Adrenal gland (tissue), 9 donors: ENCODE measurements at regions not wholly inside any gene's neighbourhood (a gene's known extent, or its start where the extent isn't known, plus 50 kb on each side); places are given as distances from the start of the nearest gene placed in this dataset.

Experiments
- DNase-seq, 7 donors: peaks; one replicate each; pipeline ENCODE4 v3.0.0-alpha.2; 2019 to 2020
- H3K27ac ChIP-seq, 5 donors: fragments of 200-600 bp; sonication (generic) in 4 of 5; 1 replicate in 3 of 5; 2 replicates in 2 of 5; pipeline versions ENCODE4 v1.5.1 to v1.8.0; 2016 to 2020; ENCODE audit warnings: mild to moderate bottlenecking in 1 of 5
- H3K27me3 ChIP-seq: fragments of 200-600 bp; 2 replicates; pipeline ENCODE4 v1.8.0; 2021
- H3K36me3 ChIP-seq, 2 donors: fragments of 200-600 bp; replicated peaks in 1 of 2; 1 replicate in 1 of 2; 2 replicates in 1 of 2; pipeline versions ENCODE4 v1.5.1 to v1.8.0; 2018 to 2022
- H3K4me1 ChIP-seq, 2 donors: fragments of 200-600 bp; replicated peaks in 1 of 2; 1 replicate in 1 of 2; 2 replicates in 1 of 2; pipeline versions ENCODE4 v1.5.1 to v1.8.0; 2018 to 2021
- H3K4me3 ChIP-seq, 4 donors: fragments of 200-600 bp; sonication (generic) in 3 of 4; one replicate each; pipeline ENCODE4 v1.5.1; 2016 to 2018
- H3K9me3 ChIP-seq, 3 donors: fragments of 200-600 bp; sonication (generic) in 1 of 3; replicated peaks in 1 of 3; 1 replicate in 2 of 3; 2 replicates in 1 of 3; pipeline versions ENCODE4 v1.5.1 to v1.8.0; 2016 to 2021
- POLR2A ChIP-seq, 2 donors: fragments of 450-650 bp; IDR thresholded peaks; one replicate each; pipeline ENCODE4 v1.6.1; 2017; ENCODE audit warnings: antibody characterized with exemption in 2 of 2, mild to moderate bottlenecking in 2 of 2, moderate library complexity in 1 of 2
- WGBS, 4 donors: extraction: QIAGEN DNeasy Blood & Tissue Kit in 2 of 4; methylation state at CpG; one replicate each; pipeline versions ENCODE4 v1.1.5 to v1.1.7; 2013 to 2017; 5-methylcytosine and 5-hydroxymethylcytosine counted together
- intact Hi-C, 2 donors: fragments of 100-400 bp; cut with DNase I; formaldehyde crosslinking; loops; one replicate each; pipeline versions ENCODE4 v1.14.1 to v1.15.0; 2022 to 2023
- TF ChIP-seq, protein P1 (sequence below), 6 experiments: fragments of 450-650 bp in 4 of 6; fragments of 200-600 bp in 2 of 6; sonication (generic) in 1 of 6; IDR thresholded peaks; 1 replicate in 5 of 6; 2 replicates in 1 of 6; pipeline versions ENCODE4 v1.5.1 to v1.8.0; 2016 to 2021; ENCODE audit warnings: antibody characterized with exemption in 6 of 6, mild to moderate bottlenecking in 2 of 6, moderate library complexity in 1 of 6
- donor health status: healthy with polysubstance abuse.
- donor health status: Bipolar disorder and iron deficiency.
- donor health status: DM: yes; HTN: yes; CAD: no.
- donor health status: DM: no; HTN: no; CAD: no.
- donor health status: DM: no; HTN: no; CAD: no.

- DNase-seq, result no peak
- intact Hi-C loops, result no loop called here
Measured at GRCh38 chr12:97082029-97082428, 175.0 kb downstream of the NEDD1 start.

GRCh38 chr12:97093187-97093683, 186.2 kb downstream of the NEDD1 start:
- Histone ChIP-seq H3K4me3 (no peak overlapping the region), H3K27me3 (no peaks in the 10 kb centered on the region), H3K9me3 (no peaks in the 10 kb centered on the region), H3K27ac (no peak overlapping the region), H3K36me3 (no peaks in the 10 kb centered on the region), H3K4me1 (no peaks in the 10 kb centered on the region)
- TF ChIP-seq POLR2A (IDR thresholded peaks at IDR 0.05), result no peak
- TF ChIP-seq, protein P1, sequence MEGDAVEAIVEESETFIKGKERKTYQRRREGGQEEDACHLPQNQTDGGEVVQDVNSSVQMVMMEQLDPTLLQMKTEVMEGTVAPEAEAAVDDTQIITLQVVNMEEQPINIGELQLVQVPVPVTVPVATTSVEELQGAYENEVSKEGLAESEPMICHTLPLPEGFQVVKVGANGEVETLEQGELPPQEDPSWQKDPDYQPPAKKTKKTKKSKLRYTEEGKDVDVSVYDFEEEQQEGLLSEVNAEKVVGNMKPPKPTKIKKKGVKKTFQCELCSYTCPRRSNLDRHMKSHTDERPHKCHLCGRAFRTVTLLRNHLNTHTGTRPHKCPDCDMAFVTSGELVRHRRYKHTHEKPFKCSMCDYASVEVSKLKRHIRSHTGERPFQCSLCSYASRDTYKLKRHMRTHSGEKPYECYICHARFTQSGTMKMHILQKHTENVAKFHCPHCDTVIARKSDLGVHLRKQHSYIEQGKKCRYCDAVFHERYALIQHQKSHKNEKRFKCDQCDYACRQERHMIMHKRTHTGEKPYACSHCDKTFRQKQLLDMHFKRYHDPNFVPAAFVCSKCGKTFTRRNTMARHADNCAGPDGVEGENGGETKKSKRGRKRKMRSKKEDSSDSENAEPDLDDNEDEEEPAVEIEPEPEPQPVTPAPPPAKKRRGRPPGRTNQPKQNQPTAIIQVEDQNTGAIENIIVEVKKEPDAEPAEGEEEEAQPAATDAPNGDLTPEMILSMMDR (IDR thresholded peaks at IDR 0.05), result no peak
- WGBS, 4 donors, result 38 to 44% (median 41%) methylated on average over 6 of the region's 6 CpGs
- no peak for DNase-seq
- intact Hi-C loops, result no loop called here

More at GRCh38 chr12:97082029-97082428, 175.0 kb downstream of the NEDD1 start:
- no peak overlapping the region for H3K27ac ChIP-seq
- TF ChIP-seq, protein P1 (IDR thresholded peaks at IDR 0.05), result no peak
- TF ChIP-seq POLR2A (IDR thresholded peaks at IDR 0.05), result no peak
- no peak overlapping the region for H3K4me3 ChIP-seq
- no peaks in the 10 kb centered on the region for H3K4me1 ChIP-seq
- no peaks in the 10 kb centered on the region for H3K36me3 ChIP-seq
- no peaks in the 10 kb centered on the region for H3K27me3 ChIP-seq
- H3K9me3 ChIP-seq, result no peaks in the 10 kb centered on the region

- no peak overlapping the region for H3K4me3 ChIP-seq
- H3K27me3 ChIP-seq, result no peaks in the 10 kb centered on the region
- H3K9me3 ChIP-seq, result no peaks in the 10 kb centered on the region
- no peak overlapping the region for H3K27ac ChIP-seq
- no peak for TF ChIP-seq POLR2A (IDR thresholded peaks at IDR 0.05)
- TF ChIP-seq, protein P1 (IDR thresholded peaks at IDR 0.05), result no peak
- no peaks in the 10 kb centered on the region for H3K4me1 ChIP-seq
- 43 to 70% (median 60%) methylated on average over 1 of the region's 1 CpG for WGBS, 4 donors
- no peak for DNase-seq
- H3K36me3 ChIP-seq, result no peaks in the 10 kb centered on the region
- intact Hi-C loops, result no loop called here
Measured at GRCh38 chr12:97097734-97098133, 190.7 kb downstream of the NEDD1 start.

DNA sequence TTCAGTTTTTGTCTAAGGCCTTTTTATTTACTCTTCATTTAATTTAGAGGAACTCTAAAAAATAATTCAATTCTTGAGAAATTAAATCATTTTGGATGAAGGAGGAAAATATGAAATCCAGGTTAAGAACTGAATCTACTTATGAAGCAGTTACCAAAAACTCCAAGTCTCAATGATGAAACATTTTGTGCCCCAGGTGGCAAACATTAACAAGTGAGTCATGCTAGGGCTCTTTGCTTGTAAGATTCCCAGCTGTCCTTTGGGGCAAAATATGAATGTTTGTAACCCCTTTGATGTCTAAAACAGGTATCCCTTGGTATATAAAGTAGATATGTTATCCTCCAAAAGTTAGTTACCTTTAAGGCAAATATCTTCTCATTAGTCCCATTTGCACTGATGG, 202.4 kb downstream of the NEDD1 start:
- no peak overlapping the region for H3K27ac ChIP-seq
- H3K4me1 ChIP-seq, result no peaks in the 10 kb centered on the region
- no peaks in the 10 kb centered on the region for H3K27me3 ChIP-seq
- no peak overlapping the region for H3K4me3 ChIP-seq
- TF ChIP-seq, protein P1 (IDR thresholded peaks at IDR 0.05), result no peak
- TF ChIP-seq POLR2A (IDR thresholded peaks at IDR 0.05), result no peak
- intact Hi-C loops, result no loop called here
- no peaks in the 10 kb centered on the region for H3K9me3 ChIP-seq
- no peaks in the 10 kb centered on the region for H3K36me3 ChIP-seq
- DNase-seq, result no peak
